PFSK-1 (cell line): ENCODE measurements at regions not wholly inside any gene's neighbourhood (a gene's known extent, or its start where the extent isn't known, plus 50 kb on each side); places are given as distances from the start of the nearest gene placed in this dataset.

Experiments used
- FOXP2 ChIP-seq: optimal IDR thresholded peaks from 2 replicates; pipeline ENCODE3; 2011; ENCODE audit warnings: borderline replicate concordance, control low read depth, inconsistent platforms; ENCODE audit not compliant: insufficient read depth; ENCODE audit errors: extremely low read length, extremely low read depth
- POLR2AphosphoS5 ChIP-seq: IDR thresholded peaks from 2 replicates; pipeline ENCODE4 v1.6.1; 2012; ENCODE audit warnings: low read depth, mild to moderate bottlenecking, control low read depth, low read length, moderate library complexity
- REST ChIP-seq, 2 experiments: IDR thresholded peaks; 2 replicates each; pipeline versions ENCODE4 v1.6.1 to v1.8.0; 2011 to 2012; ENCODE audit warnings: low read depth in 2 of 2, low read length in 2 of 2, control low read depth in 1 of 2, inconsistent platforms in 1 of 2, mild to moderate bottlenecking in 1 of 2, moderate library complexity in 1 of 2; ENCODE audit not compliant: insufficient read depth in 1 of 2
- SIN3A ChIP-seq: IDR thresholded peaks from 2 replicates; pipeline ENCODE4 v1.6.1; 2012; ENCODE audit warnings: mild to moderate bottlenecking, low read length, moderate library complexity, borderline replicate concordance; ENCODE audit not compliant: insufficient read depth
- TAF1 ChIP-seq: IDR thresholded peaks from 2 replicates; pipeline ENCODE4 v1.6.1; 2012; ENCODE audit warnings: low read length, control low read depth, borderline replicate concordance; ENCODE audit not compliant: insufficient read depth

GRCh38 chr1:60348884-60349283 is 275.3 kb upstream of the C1orf87 start:
- no peak for TF ChIP-seq POLR2AphosphoS5
- TF ChIP-seq FOXP2 = no peak
- TF ChIP-seq TAF1 = no peak
- TF ChIP-seq REST (IDR thresholded peaks at IDR 0.05; ENCODE audit: insufficient read depth in 1 of 2, low read depth in 2 of 2, low read length in 2 of 2) = no peak
- no peak for TF ChIP-seq SIN3A

- TF ChIP-seq FOXP2 (no peak), REST (IDR thresholded peaks at IDR 0.05; ENCODE audit: insufficient read depth in 1 of 2, low read depth in 2 of 2, low read length in 2 of 2) (no peak), TAF1 (no peak), POLR2AphosphoS5 (no peak), SIN3A (no peak)
Measured at GRCh38 chr1:60345621-60346020, 272.1 kb upstream of the C1orf87 start.

DNA sequence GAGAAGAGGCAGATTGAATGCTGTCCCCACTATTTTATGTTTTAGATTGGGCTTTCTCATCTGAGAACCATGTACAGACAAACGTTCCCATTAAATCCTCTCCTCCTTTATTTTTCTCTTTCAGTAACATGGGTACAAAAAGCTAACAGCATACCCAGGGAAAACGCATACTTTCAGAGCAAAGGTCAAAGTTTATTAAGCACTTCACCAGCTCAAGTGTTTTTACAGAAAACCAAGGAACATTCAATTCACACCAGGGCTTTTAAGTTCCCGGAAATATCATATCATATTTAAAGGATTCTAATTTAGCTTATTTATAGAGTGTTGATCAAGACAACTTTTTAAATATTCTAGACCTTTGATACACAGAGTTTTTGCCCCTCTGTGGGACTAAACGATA is 271.5 kb upstream of the C1orf87 start:
- no peak for TF ChIP-seq FOXP2
- TF ChIP-seq REST (IDR thresholded peaks at IDR 0.05; ENCODE audit: insufficient read depth in 1 of 2, low read depth in 2 of 2, low read length in 2 of 2) = no peak
- TF ChIP-seq SIN3A = no peak
- TF ChIP-seq POLR2AphosphoS5 = no peak
- no peak for TF ChIP-seq TAF1

GRCh38 chr1:60343736-60344135 is 270.2 kb upstream of the C1orf87 start:
- no peak for TF ChIP-seq FOXP2
- TF ChIP-seq TAF1 = no peak
- no peak for TF ChIP-seq POLR2AphosphoS5
- TF ChIP-seq SIN3A = no peak
- no peak for TF ChIP-seq REST (IDR thresholded peaks at IDR 0.05; ENCODE audit: insufficient read depth in 1 of 2, low read depth in 2 of 2, low read length in 2 of 2)

- TF ChIP-seq REST (IDR thresholded peaks at IDR 0.05; ENCODE audit: insufficient read depth in 1 of 2, low read depth in 2 of 2, low read length in 2 of 2) (no peak), SIN3A (no peak), TAF1 (no peak), POLR2AphosphoS5 (no peak), FOXP2 (no peak)
Measured at GRCh38 chr1:60342569-60342968, 269.0 kb upstream of the C1orf87 start.
